RWPE2 (cell line): ENCODE measurements at regions not wholly inside any gene's neighbourhood (a gene's known extent, or its start where the extent isn't known, plus 50 kb on each side); places are given as distances from the start of the nearest gene placed in this dataset.

ENCODE experiments used
- ATAC-seq: fragments of 200-7000 bp; cut with Tn5 transposase; 3 replicates; pipeline ENCODE4 v1.9.1; 2021; ENCODE audit warnings: low read depth
- DNase-seq: peaks from one replicate; pipeline ENCODE4 v3.0.0-alpha.2; 2020; ENCODE audit warnings: low spot score
- H3K27ac ChIP-seq: fragments of 450-650 bp; 2 replicates; pipeline ENCODE4 v1.5.1; 2017; ENCODE audit warnings: mild to moderate bottlenecking; ENCODE audit not compliant: poor library complexity, severe bottlenecking
- H3K27me3 ChIP-seq: fragments of 250-450 bp; sonication (Bioruptor Pico); 2 replicates; pipeline ENCODE4 v1.5.1; 2021; ENCODE audit warnings: mild to moderate bottlenecking, moderate library complexity; ENCODE audit not compliant: insufficient read depth, poor library complexity, severe bottlenecking
- H3K36me3 ChIP-seq: fragments of 250-450 bp; sonication (Bioruptor Pico); 2 replicates; pipeline ENCODE4 v1.5.1; 2020; ENCODE audit warnings: low read depth, mild to moderate bottlenecking, moderate library complexity
- H3K4me1 ChIP-seq: fragments of 250-450 bp; sonication (Bioruptor Pico); 2 replicates; pipeline ENCODE4 v1.5.1; 2021; ENCODE audit warnings: mild to moderate bottlenecking, moderate library complexity; ENCODE audit not compliant: insufficient read depth, poor library complexity, severe bottlenecking
- H3K4me3 ChIP-seq: fragments of 250-450 bp; sonication (Bioruptor Pico); 2 replicates; pipeline ENCODE4 v1.5.1; 2021; ENCODE audit warnings: mild to moderate bottlenecking, moderate library complexity; ENCODE audit not compliant: severe bottlenecking
- H3K9me3 ChIP-seq: fragments of 250-450 bp; sonication (Bioruptor Pico); 2 replicates; pipeline ENCODE4 v1.5.1; 2021; ENCODE audit warnings: mild to moderate bottlenecking, moderate library complexity; ENCODE audit not compliant: severe bottlenecking
- CTCF ChIP-seq: fragments of 450-650 bp; IDR thresholded peaks from one replicate; pipeline ENCODE4 v1.5.1; 2017; ENCODE audit warnings: mild to moderate bottlenecking, moderate library complexity; ENCODE audit not compliant: poor library complexity, severe bottlenecking

GRCh38 chr18:47484068-47484467 lies 232.6 kb upstream of the SKOR2 start:
- no peak for ATAC-seq
- H3K27me3 ChIP-seq: peaks cover 25% of the 10 kb centered on the region

DNA sequence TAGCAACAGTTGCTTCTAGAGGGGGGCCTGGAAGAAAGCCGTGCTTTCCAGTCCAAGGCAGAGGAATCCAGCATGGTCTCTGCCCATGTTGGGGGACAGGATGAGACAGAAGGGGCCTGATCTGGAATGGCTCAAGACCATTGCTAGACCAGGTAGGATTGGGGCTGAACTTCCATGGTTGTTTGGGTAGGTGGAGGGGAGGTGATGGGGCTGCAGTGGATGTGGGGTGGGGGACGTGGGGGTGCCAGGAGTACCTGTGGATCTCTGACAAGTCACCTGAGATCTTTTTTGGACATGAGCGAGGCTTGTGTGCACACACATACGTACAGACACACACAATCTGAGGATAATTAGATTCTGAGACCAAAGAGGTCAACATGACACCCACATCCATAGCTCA lies 228.7 kb upstream of the SKOR2 start:
- Histone ChIP-seq H3K36me3 (no peaks in the 10 kb centered on the region), H3K4me1 (no peaks in the 10 kb centered on the region), H3K27ac (no peak overlapping the region), H3K4me3 (no peak overlapping the region), H3K27me3 (peaks cover 25% of the 10 kb centered on the region), H3K9me3 (no peaks in the 10 kb centered on the region)
- DNase-seq (no peak), ATAC-seq (no peak)
- TF ChIP-seq CTCF: no peak

More at GRCh38 chr18:47484068-47484467, 232.6 kb upstream of the SKOR2 start:
- H3K9me3 ChIP-seq: no peaks in the 10 kb centered on the region
- no peak for TF ChIP-seq CTCF
- no peak overlapping the region for H3K27ac ChIP-seq
- H3K36me3 ChIP-seq: no peaks in the 10 kb centered on the region
- no peaks in the 10 kb centered on the region for H3K4me1 ChIP-seq
- no peak overlapping the region for H3K4me3 ChIP-seq
- DNase-seq: no peak

- DNase-seq (no peak), ATAC-seq (no peak)
- H3K36me3 ChIP-seq: no peaks in the 10 kb centered on the region
- no peaks in the 10 kb centered on the region for H3K27me3 ChIP-seq
- no peaks in the 10 kb centered on the region for H3K4me1 ChIP-seq
- no peak for TF ChIP-seq CTCF
- no peak overlapping the region for H3K4me3 ChIP-seq
- no peaks in the 10 kb centered on the region for H3K9me3 ChIP-seq
- no peak overlapping the region for H3K27ac ChIP-seq
Measured at GRCh38 chr18:47471784-47472183, 220.3 kb upstream of the SKOR2 start.

GRCh38 chr18:47470941-47471340 lies 219.5 kb upstream of the SKOR2 start:
- no peak for ATAC-seq
- Histone ChIP-seq H3K4me1 (no peaks in the 10 kb centered on the region), H3K27me3 (no peaks in the 10 kb centered on the region), H3K4me3 (no peak overlapping the region), H3K9me3 (no peaks in the 10 kb centered on the region), H3K36me3 (no peaks in the 10 kb centered on the region), H3K27ac (no peak overlapping the region)
- DNase-seq: no peak
- no peak for TF ChIP-seq CTCF

DNA sequence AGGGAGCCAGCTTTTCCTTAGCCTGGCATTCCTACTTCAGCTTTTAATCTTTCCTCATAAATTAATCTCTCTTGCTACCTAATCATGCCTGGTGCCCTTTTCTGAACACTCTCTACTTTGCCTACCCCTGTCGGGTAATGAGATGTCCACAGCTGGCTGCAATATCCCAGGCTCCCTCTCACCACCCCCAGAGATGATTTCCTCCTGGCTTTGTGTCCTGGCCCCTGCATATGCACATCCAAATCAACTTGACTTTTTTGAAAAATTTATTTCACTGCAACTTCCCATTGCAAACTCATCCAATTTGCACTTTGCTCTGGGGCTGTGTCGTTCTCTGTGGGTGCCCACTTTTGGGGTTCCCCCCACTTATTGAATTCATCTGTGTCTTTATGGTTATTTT lies 218.1 kb upstream of the SKOR2 start:
- Histone ChIP-seq H3K4me1 (no peaks in the 10 kb centered on the region), H3K27ac (no peak overlapping the region), H3K9me3 (no peaks in the 10 kb centered on the region), H3K27me3 (no peaks in the 10 kb centered on the region), H3K36me3 (no peaks in the 10 kb centered on the region), H3K4me3 (no peak overlapping the region)
- TF ChIP-seq CTCF: no peak
- DNase-seq (no peak), ATAC-seq (no peak)
